COR-L47 (cell line): ENCODE measurements at regions not wholly inside any gene's neighbourhood (a gene's known extent, or its start where the extent isn't known, plus 50 kb on each side); places are given as distances from the start of the nearest gene placed in this dataset.
"Not testable (repeated sequence)": the region's sequence is repeated elsewhere in the genome, so short reads cannot be mapped to it uniquely, and the experiment has no call there.

ENCODE experiments used
- DNase-seq: peaks from one replicate; lab custom pipeline; 2025; lab: John Stamatoyannopoulos, UW

- DNase-seq, result not testable (repeated sequence)
These were observed 62.8 kb downstream of the SCP2D1 start for GRCh38 chr20:18876394-18876793.

GRCh38 chr20:18879262-18879661, 65.7 kb downstream of the SCP2D1 start:
- peak; percentile 46 for DNase-seq

DNA sequence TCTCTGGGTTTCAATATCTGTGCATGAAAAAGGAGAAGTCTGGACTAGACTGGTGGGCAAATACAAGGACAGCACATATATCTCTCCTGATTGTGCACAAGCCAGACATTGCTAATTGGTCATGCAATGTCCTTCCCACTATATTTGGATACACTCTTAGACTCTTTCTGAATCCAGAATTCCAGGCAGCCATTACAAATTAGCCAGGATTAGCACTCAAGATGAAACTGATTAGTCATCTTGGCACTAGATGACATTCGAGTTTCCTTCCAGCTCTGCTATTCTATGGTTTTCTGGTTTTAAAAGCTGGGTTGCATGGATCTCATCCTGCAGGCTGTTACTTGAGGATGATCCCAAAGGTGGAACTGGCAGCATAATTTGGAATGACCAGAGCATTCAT, 73.2 kb downstream of the SCP2D1 start:
- DNase-seq, result no peak

DNA sequence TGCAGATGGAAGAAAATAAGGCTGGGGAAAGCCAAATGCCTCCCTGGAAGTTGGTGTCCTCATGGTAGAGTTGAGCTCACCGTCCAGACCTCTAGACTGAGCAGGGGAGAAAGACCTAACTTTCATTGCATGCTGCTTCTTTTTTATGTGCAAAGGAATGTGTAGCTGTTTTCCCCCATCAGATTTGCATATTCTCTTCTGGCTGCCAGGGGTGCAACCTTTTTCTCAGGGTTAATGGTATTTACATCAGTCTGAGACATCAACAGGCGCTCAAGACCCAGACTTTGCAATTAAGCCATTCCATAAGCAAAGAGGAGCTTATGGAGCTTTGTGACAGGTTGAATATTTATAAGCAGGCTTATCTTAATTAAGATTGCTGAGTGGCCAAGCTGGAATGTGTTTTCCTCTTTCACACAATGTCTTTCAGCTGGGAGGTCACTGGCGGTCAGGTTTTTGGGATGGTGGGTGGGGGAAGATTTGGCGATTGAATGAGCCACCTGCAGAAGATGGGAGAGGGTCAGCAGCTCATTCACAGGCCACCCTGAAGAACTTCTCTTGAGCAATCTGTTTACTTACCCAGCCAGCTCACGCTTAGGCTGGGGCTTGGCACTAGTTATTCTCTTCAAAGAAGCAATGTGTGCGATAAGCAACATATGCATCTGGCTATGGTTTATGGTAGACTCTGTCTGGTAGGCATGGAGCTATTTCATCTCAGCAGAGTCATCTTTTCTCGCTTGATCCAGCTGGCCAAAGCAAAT, 88.6 kb downstream of the SCP2D1 start:
- DNase-seq, result no peak

GRCh38 chr20:18904192-18904591, 90.6 kb downstream of the SCP2D1 start:
- DNase-seq, result no peak

DNA sequence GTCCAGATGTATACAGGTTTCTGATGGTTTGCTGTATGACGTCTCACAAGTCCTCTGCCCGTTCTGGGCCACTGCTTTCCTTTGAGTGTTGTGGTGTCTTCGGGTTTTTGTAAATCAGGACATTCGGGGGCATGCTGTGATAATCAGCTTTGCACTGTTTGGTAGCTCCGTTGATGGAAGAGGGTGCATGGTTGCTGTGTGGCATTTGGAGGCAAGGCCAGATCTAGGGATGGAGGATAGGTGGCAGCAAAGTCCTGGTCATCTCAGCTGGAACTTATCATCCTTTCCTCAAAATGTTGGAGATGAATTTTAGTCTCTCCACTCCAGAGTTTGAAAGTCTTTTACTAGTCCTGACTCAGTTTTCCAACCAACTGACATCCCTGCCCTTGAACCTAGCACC, 91.0 kb downstream of the SCP2D1 start:
- DNase-seq, result peak; percentile 20

GRCh38 chr20:18906046-18906445, 92.5 kb downstream of the SCP2D1 start:
- DNase-seq, result no peak

- DNase-seq, result no peak
These were observed 93.8 kb downstream of the SCP2D1 start for GRCh38 chr20:18907353-18907752.

- DNase-seq, result no peak
These were observed 94.5 kb downstream of the SCP2D1 start for GRCh38 chr20:18908109-18908508.

GRCh38 chr20:18909254-18909653, 95.7 kb downstream of the SCP2D1 start:
- DNase-seq, result no peak

- no peak for DNase-seq
These were observed 100.1 kb downstream of the SCP2D1 start for GRCh38 chr20:18913701-18914100.

GRCh38 chr20:18914796-18915195, 101.2 kb downstream of the SCP2D1 start:
- DNase-seq, result no peak

GRCh38 chr20:18916886-18917750, 103.5 kb downstream of the SCP2D1 start:
- DNase-seq, result no peak

DNA sequence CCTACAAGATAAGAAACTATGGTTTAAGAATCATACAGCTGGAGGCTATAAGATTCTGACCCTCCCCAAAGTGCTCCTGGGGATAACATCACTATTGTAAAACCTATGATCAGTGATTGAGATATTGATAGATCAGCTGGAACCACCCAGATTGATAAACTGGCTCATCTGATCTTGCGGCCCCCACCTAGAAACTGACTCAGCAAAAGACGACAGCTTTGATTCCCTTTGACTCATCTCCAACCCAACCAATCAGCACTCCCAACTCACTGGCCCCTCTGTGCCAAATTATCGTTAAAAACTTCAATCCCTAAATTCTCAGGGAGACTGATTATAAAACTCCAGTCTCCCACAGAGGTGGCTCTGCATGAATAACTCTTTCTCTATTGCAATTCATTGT, 106.4 kb downstream of the SCP2D1 start:
- DNase-seq, result no peak

GRCh38 chr20:18921291-18921690, 107.7 kb downstream of the SCP2D1 start:
- no peak for DNase-seq

GRCh38 chr20:18922251-18922650, 108.7 kb downstream of the SCP2D1 start:
- no peak for DNase-seq

DNA sequence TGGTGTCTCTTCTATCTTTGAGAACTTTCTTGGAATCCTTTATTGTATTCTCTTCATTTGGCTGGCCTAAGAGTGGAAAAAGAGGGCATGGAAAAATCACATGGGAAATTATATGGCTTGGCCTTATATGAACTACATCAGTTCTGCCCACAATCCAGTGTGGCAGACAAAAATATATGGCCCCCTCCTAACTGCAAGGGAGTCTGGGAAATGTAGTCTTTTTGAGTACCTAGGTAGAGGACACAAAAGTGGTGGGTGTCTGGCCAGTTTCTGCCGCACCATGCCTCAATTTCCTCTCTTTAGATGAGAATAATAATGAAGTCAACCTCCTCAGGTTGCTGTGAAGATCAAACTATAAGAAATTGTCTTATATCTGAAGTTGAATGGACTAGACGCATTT, 109.3 kb downstream of the SCP2D1 start:
- DNase-seq, result no peak

- no peak for DNase-seq
These were observed 113.4 kb downstream of the SCP2D1 start for GRCh38 chr20:18926965-18927364.

DNA sequence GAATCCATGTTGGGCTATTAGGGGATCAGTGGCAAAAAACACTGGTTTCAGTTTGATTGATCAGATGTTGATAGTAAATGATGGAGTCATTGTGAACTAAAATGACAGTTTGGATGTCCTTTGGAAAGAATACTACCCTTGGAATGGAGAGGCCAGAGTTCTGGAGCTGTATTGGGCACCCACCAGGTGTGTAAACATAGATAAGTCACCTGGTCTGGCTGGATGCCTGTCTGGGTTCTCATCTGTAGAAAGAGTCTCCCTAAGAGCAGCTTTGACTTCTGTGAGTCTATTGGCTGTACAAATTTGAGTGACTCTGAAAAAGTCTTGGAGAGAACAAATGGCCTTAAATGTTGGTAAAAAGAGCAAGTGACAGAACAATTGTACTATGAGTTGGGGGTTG, 115.0 kb downstream of the SCP2D1 start:
- DNase-seq, result peak; percentile 70

DNA sequence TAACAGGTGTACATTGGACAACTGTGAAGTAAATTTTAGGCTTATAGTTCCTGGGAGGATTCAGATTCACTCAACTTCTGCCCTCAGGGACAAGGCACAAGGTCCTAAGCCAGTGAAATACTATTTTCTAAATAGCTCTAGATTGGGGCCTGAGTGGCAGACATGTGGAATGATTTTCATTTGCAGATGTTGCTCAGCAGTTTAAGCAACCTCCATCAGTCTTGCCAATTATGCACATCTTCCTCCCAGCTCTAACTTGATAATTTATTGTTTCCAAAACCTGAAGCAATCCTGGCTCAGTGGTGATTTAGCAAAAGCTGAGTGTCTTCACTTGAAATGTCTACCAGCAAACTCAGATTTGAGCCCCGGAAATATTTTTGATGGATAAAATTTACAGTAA, 116.2 kb downstream of the SCP2D1 start:
- no peak for DNase-seq

- no peak for DNase-seq
These were observed 130.0 kb downstream of the SCP2D1 start for GRCh38 chr20:18943542-18943941.

DNA sequence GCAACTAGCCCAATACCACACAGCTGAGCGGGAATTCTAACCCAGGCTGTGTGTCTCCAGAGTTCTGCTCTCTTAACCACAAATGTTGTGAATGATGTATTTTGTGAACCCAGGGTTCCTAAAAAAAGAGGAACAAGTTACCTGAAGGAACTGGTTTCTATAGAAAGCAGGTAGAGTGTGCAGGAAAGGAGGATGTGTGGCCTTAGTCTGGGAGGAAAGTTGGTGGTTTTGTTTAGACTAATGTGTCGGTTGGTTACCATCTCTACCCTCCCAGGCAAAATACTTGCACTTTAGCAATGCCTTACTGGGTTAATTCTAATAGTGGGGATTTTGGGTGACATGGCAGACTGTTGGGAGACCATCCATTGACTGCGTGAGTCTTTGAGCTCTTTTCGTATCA, 143.3 kb downstream of the SCP2D1 start:
- DNase-seq, result no peak

DNA sequence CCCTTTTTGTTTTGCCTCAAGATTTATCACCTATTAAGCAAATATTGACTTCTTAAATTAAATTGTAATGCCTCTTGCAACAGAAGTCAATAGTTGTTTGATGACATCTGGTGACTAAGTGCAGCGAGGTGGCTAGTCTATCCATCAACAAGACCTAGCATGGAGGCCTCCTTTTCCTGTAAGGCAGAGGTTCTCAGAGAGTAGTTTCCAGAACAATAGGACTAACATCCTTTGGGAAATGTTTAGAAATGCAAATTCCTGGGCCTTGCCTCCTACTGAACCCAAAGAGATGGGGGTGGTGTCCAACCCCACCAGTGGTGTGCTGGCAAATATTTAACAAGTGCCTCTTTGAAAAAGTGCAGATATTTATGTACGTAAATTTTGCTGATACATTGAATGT, 143.7 kb downstream of the SCP2D1 start:
- DNase-seq, result no peak
